HCT116 (cell line): ENCODE measurements at regions not wholly inside any gene's neighbourhood (a gene's known extent, or its start where the extent isn't known, plus 50 kb on each side); places are given as distances from the start of the nearest gene placed in this dataset.

Experiments
- ATAC-seq: fragments of 200-7000 bp; cut with Tn5 transposase; 2 replicates; pipeline ENCODE4 v1.9.1; 2020; ENCODE audit warnings: mild to moderate bottlenecking, moderate library complexity
- BruUV-seq: library from RNA; stranded (reverse); fragments of 400-500 nt; replicated peaks from 2 replicates; lab custom pipeline; 2021; lab: Mats Ljungman, UMichigan
- CTCF ChIA-PET: fragments of 300-600 bp; sonication (Branson Sonifier 250); formaldehyde crosslinking; loops from one replicate; lab custom pipeline; 2021; ENCODE audit warnings: antibody characterized with exemption; lab: Charles Lee
- POLR2A ChIA-PET: fragments of 300-600, 350-600 bp; sonication (Branson Sonifier 250); formaldehyde crosslinking; loops from one replicate; lab custom pipeline; 2021; ENCODE audit warnings: antibody characterized with exemption; lab: Charles Lee
- RAD21 ChIA-PET, 2 experiments: fragments of 300-600 bp; sonication (Branson Sonifier 250); formaldehyde crosslinking; loops; one replicate each; lab custom pipeline; 2023; ENCODE audit warnings: low total read pairs in 2 of 2; ENCODE audit not compliant: uncharacterized antibody in 2 of 2, unreplicated experiment in 2 of 2, low non-redundant PET in 1 of 2; lab: Charles Lee
- DNase-seq: peaks from one replicate; pipeline ENCODE4 v3.0.0-alpha.2; 2010; ENCODE audit warnings: low read depth, low spot score
- H2AFZ ChIP-seq: fragments of 200-600 bp; shearing (Covaris generic), sonication (generic); 2 replicates; pipeline ENCODE4 v1.6.1; 2017; ENCODE audit warnings: low read depth, mixed run types, mixed read lengths, antibody characterized with exemption, low read length; ENCODE audit not compliant: poor library complexity, severe bottlenecking
- H3K27ac ChIP-seq: 2 replicates; pipeline ENCODE4 v1.5.1; 2012; ENCODE audit warnings: low read depth, low read length
- H3K27me3 ChIP-seq: fragments of 200-600 bp; sonication (generic); 2 replicates; pipeline ENCODE4 v1.6.1; 2016; ENCODE audit warnings: mixed run types, low read length, mixed read lengths; ENCODE audit not compliant: insufficient read depth
- H3K36me3 ChIP-seq, 2 experiments: fragments of 200-500 bp in 1 of 2; fragments of 200-600 bp in 1 of 2; sonication (Bioruptor generic) in 1 of 2; sonication (generic) in 1 of 2; 2 replicates each; pipeline versions ENCODE4 v1.5.1 to v1.6.1; 2014 to 2016; ENCODE audit warnings: low read length in 2 of 2, inconsistent platforms in 1 of 2, mixed read lengths in 1 of 2, mixed run types in 1 of 2; ENCODE audit not compliant: insufficient read depth in 2 of 2, control insufficient read depth in 1 of 2
- H3K4me1 ChIP-seq, 2 experiments: fragments of 200-600 bp in 1 of 2; sonication (generic) in 1 of 2; 2 replicates each; pipeline versions ENCODE4 v1.5.1 to v1.6.1; 2012 to 2017; ENCODE audit warnings: low read length in 2 of 2, inconsistent platforms in 1 of 2, mild to moderate bottlenecking in 1 of 2, mixed read lengths in 1 of 2, mixed run types in 1 of 2, moderate library complexity in 1 of 2; ENCODE audit not compliant: insufficient read depth in 2 of 2, control insufficient read depth in 1 of 2
- H3K4me2 ChIP-seq: fragments of 200-600 bp; sonication (generic); 2 replicates; pipeline ENCODE4 v1.6.1; 2017; ENCODE audit warnings: mixed run types, low read length, mixed read lengths
- H3K4me3 ChIP-seq, 2 experiments: fragments of 200-600 bp in 1 of 2; sonication (generic) in 1 of 2; replicated peaks in 1 of 2; 2 replicates each; pipeline ENCODE4 v1.5.1; 2011 to 2016; ENCODE audit warnings: low read length in 2 of 2, control low read depth in 1 of 2, low read depth in 1 of 2, mild to moderate bottlenecking in 1 of 2, mixed read lengths in 1 of 2, mixed run types in 1 of 2
- H3K79me2 ChIP-seq: fragments of 200-600 bp; sonication (generic); 2 replicates; pipeline ENCODE4 v1.6.1; 2017; ENCODE audit warnings: mild to moderate bottlenecking, mixed run types, low read length, moderate library complexity, mixed read lengths; ENCODE audit not compliant: insufficient read depth
- H3K9ac ChIP-seq: fragments of 200-600 bp; sonication (generic); 2 replicates; pipeline ENCODE4 v1.6.1; 2016; ENCODE audit warnings: low read length, mixed read lengths
- H3K9me2 ChIP-seq: fragments of 200-600 bp; sonication (generic), shearing (Covaris generic); 2 replicates; pipeline ENCODE4 v1.6.1; 2017; ENCODE audit warnings: mixed run types, mild to moderate bottlenecking, moderate library complexity; ENCODE audit not compliant: insufficient read depth
- H3K9me3 ChIP-seq, 2 experiments: fragments of 200-500 bp in 1 of 2; fragments of 200-600 bp in 1 of 2; sonication (Bioruptor generic) in 1 of 2; sonication (generic) in 1 of 2; 2 replicates each; pipeline ENCODE4 v1.6.1; 2014 to 2017; ENCODE audit warnings: low read length in 2 of 2, mixed read lengths in 2 of 2, inconsistent platforms in 1 of 2, low read depth in 1 of 2, mild to moderate bottlenecking in 1 of 2, mixed run types in 1 of 2, moderate library complexity in 1 of 2; ENCODE audit not compliant: control insufficient read depth in 1 of 2, insufficient read depth in 1 of 2
- H4K20me1 ChIP-seq: fragments of 200-600 bp; sonication (generic), shearing (Covaris generic); 2 replicates; pipeline ENCODE4 v1.6.1; 2017; ENCODE audit warnings: mixed run types, mild to moderate bottlenecking, moderate library complexity; ENCODE audit not compliant: insufficient read depth
- CEBPB ChIP-seq: IDR thresholded peaks from 2 replicates; pipeline ENCODE4 v1.6.1; 2012; ENCODE audit warnings: low read depth
- ELF1 ChIP-seq: IDR thresholded peaks from 2 replicates; pipeline ENCODE4 v1.6.1; 2012; ENCODE audit warnings: low read depth, borderline replicate concordance
- FOSL1 ChIP-seq: IDR thresholded peaks from 2 replicates; pipeline ENCODE4 v1.6.1; 2012; ENCODE audit warnings: low read depth
- POLR2A ChIP-seq: IDR thresholded peaks from 2 replicates; pipeline ENCODE4 v1.7.0; 2011; ENCODE audit warnings: borderline replicate concordance; ENCODE audit not compliant: insufficient read depth, insufficient read length; ENCODE audit errors: extremely low read depth
- POLR2AphosphoS5 ChIP-seq: IDR thresholded peaks from 2 replicates; pipeline ENCODE4 v1.6.1; 2011; ENCODE audit warnings: mild to moderate bottlenecking, low read depth, low read length, moderate library complexity
- SIN3A ChIP-seq: IDR thresholded peaks from 2 replicates; pipeline ENCODE4 v1.6.1; 2012; ENCODE audit warnings: low read depth
- SP1 ChIP-seq: IDR thresholded peaks from 2 replicates; pipeline ENCODE4 v1.6.1; 2012; ENCODE audit warnings: low read depth
- TCF7L2 ChIP-seq: IDR thresholded peaks from 2 replicates; pipeline ENCODE4 v1.7.0; 2011; ENCODE audit warnings: borderline replicate concordance, inconsistent platforms; ENCODE audit not compliant: insufficient read depth, insufficient read length; ENCODE audit errors: extremely low read depth
- YY1 ChIP-seq: IDR thresholded peaks from 2 replicates; pipeline ENCODE4 v1.6.1; 2011; ENCODE audit warnings: low read length, low read depth, moderate library complexity, mild to moderate bottlenecking; ENCODE audit not compliant: insufficient replicate concordance; ENCODE audit errors: extremely low read depth
- ZFX ChIP-seq: fragments of 450-650 bp; IDR thresholded peaks from 2 replicates; pipeline ENCODE4 v1.6.1; 2017
- ZNF274 ChIP-seq: fragments of 200-500 bp; sonication (Bioruptor generic); IDR thresholded peaks from 2 replicates; pipeline ENCODE4 v1.6.1; 2014; ENCODE audit warnings: mild to moderate bottlenecking, low read depth, low read length, inconsistent platforms
- intact Hi-C: fragments of 100-400 bp; cut with micrococcal nuclease; formaldehyde crosslinking; loops from 2 replicates; pipeline ENCODE4 v1.10.0; 2022
- TF ChIP-seq, protein P1 (sequence below), 3 experiments: fragments of 200-600 bp in 1 of 3; sonication (generic) in 1 of 3; IDR thresholded peaks in 2 of 3; conservative IDR thresholded peaks in 1 of 3; 2 replicates each; pipeline ENCODE4 v1.5.1; 2012 to 2017; ENCODE audit warnings: low read depth in 2 of 3, low read length in 2 of 3, antibody characterized with exemption in 1 of 3, borderline replicate concordance in 1 of 3, control low read depth in 1 of 3, mild to moderate bottlenecking in 1 of 3, mixed read lengths in 1 of 3, mixed run types in 1 of 3, moderate library complexity in 1 of 3; ENCODE audit not compliant: insufficient read depth in 1 of 3

DNA sequence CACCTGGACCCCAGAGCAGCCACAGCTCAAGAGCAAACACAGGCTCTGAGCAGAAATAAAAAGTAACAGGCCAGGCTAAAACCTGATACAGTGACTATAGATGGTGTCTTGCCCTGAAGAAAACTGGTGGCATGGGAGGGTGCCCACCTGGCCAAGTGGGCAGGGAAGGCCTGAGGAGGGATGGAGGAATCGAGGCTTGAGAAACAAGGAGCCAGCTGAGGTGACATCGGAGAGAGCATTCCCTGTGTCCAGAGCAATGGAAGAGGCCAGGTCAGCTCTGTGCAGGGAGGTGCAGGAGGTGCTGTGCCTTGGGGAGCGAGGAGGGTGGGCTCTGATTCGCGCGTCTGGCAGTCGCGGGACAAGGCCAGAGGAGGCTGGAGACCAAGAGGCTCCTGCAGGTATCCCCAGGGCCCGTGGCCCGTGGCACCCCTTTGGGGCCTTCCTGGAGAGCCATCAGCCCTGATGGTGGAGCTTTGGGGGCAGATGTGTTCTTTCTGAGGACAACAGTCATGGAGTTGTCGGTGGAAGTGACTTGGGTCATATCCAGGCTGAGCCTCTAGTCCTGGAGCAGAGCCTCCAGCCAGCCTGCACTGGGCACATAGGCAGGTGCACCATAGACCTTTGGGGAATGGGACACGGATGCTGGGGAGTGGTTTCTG, 56.1 kb downstream of the PLXNA1 start:
- Histone ChIP-seq H3K27ac (no peak overlapping the region), H3K27me3 (no peaks in the 10 kb centered on the region), H3K79me2 (no peaks in the 10 kb centered on the region), H3K36me3 (no peaks in the 10 kb centered on the region), H3K9me3 (no peaks in the 10 kb centered on the region), H3K9me2 (no peaks in the 10 kb centered on the region), H3K9ac (no peak overlapping the region), H3K4me3 (no peak overlapping the region), H2AFZ (no peak overlapping the region), H3K4me2 (no peak overlapping the region), H3K4me1 (peaks cover 28 to 46% of the 10 kb centered on the region in 2 experiments)
- no peak for DNase-seq
- RAD21 ChIA-PET = no interaction called here
- intact Hi-C loops = no loop called here
- BruUV-seq = no TSS peak
- POLR2A ChIA-PET = no interaction called here
- TF ChIP-seq ZNF274 (no peak), CEBPB (no peak), TCF7L2 (no peak), ELF1 (no peak), SIN3A (no peak), YY1 (no peak), ZFX (no peak), FOSL1 (no peak), POLR2AphosphoS5 (no peak), POLR2A (no peak), SP1 (no peak)
- TF ChIP-seq, protein P1, sequence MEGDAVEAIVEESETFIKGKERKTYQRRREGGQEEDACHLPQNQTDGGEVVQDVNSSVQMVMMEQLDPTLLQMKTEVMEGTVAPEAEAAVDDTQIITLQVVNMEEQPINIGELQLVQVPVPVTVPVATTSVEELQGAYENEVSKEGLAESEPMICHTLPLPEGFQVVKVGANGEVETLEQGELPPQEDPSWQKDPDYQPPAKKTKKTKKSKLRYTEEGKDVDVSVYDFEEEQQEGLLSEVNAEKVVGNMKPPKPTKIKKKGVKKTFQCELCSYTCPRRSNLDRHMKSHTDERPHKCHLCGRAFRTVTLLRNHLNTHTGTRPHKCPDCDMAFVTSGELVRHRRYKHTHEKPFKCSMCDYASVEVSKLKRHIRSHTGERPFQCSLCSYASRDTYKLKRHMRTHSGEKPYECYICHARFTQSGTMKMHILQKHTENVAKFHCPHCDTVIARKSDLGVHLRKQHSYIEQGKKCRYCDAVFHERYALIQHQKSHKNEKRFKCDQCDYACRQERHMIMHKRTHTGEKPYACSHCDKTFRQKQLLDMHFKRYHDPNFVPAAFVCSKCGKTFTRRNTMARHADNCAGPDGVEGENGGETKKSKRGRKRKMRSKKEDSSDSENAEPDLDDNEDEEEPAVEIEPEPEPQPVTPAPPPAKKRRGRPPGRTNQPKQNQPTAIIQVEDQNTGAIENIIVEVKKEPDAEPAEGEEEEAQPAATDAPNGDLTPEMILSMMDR (IDR thresholded peaks at IDR 0.05 in 2 of 3, conservative IDR thresholded peaks at IDR 0.05 in 1 of 3; ENCODE audit: borderline replicate concordance in 1 of 3, insufficient read depth in 1 of 3, low read depth in 2 of 3, low read length in 2 of 3) = no peak
- TF ChIP-seq, all 23 proteins: peak for 0
- ATAC-seq = no peak
- CTCF ChIA-PET = no interaction called here
- H4K20me1 ChIP-seq = no peaks in the 10 kb centered on the region
